GM12875 (cell line): ENCODE measurements at regions not wholly inside any gene's neighbourhood (a gene's known extent, or its start where the extent isn't known, plus 50 kb on each side); places are given as distances from the start of the nearest gene placed in this dataset.

ENCODE experiments used
- H3K4me3 ChIP-seq: one replicate; pipeline ENCODE4 v1.5.1; 2011; ENCODE audit warnings: low read depth, low read length, control low read depth
- TF ChIP-seq, protein P1 (sequence below): IDR thresholded peaks from 2 replicates; pipeline ENCODE4 v1.5.1; 2011; ENCODE audit warnings: low read depth, mild to moderate bottlenecking, control low read depth, inconsistent platforms, low read length, moderate library complexity, borderline replicate concordance; ENCODE audit not compliant: insufficient read depth

DNA sequence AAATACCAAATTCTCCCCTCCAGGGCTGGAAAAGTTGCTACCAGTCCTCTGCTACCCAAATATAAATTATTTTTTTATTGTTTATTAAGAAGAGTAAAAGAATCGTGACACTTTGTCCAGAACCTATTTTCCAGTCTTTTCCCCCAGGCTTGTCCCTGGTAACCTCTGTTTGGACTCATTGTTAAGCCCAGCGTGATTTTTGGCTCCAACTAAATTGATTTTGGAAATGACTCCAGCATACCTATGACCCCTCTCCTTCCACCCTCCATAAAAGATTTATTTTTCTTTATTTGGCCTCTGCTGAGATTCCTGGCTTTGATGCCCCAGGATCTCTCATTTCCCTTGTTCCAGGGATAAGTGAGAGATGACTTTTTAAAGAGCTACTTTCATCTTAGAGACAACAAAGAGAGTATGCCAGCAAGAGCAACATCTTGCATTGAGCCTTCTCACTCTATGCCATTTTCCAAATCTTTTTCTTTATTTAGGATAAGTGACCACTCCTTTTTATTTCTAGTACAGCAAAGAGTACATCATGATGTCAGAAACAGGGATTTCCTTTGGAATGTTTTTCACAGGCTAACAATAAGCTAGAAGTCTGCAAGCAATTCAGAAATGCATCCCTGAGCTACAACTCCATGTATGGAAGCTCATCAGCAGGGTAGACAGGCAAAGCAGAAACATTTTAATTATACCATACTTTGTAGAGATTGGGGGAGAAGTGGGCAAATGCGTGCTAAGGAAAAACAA lies 75.8 kb downstream of the DAD1 start:
- no peak overlapping the region for H3K4me3 ChIP-seq
- TF ChIP-seq, protein P1, sequence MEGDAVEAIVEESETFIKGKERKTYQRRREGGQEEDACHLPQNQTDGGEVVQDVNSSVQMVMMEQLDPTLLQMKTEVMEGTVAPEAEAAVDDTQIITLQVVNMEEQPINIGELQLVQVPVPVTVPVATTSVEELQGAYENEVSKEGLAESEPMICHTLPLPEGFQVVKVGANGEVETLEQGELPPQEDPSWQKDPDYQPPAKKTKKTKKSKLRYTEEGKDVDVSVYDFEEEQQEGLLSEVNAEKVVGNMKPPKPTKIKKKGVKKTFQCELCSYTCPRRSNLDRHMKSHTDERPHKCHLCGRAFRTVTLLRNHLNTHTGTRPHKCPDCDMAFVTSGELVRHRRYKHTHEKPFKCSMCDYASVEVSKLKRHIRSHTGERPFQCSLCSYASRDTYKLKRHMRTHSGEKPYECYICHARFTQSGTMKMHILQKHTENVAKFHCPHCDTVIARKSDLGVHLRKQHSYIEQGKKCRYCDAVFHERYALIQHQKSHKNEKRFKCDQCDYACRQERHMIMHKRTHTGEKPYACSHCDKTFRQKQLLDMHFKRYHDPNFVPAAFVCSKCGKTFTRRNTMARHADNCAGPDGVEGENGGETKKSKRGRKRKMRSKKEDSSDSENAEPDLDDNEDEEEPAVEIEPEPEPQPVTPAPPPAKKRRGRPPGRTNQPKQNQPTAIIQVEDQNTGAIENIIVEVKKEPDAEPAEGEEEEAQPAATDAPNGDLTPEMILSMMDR, result no peak

DNA sequence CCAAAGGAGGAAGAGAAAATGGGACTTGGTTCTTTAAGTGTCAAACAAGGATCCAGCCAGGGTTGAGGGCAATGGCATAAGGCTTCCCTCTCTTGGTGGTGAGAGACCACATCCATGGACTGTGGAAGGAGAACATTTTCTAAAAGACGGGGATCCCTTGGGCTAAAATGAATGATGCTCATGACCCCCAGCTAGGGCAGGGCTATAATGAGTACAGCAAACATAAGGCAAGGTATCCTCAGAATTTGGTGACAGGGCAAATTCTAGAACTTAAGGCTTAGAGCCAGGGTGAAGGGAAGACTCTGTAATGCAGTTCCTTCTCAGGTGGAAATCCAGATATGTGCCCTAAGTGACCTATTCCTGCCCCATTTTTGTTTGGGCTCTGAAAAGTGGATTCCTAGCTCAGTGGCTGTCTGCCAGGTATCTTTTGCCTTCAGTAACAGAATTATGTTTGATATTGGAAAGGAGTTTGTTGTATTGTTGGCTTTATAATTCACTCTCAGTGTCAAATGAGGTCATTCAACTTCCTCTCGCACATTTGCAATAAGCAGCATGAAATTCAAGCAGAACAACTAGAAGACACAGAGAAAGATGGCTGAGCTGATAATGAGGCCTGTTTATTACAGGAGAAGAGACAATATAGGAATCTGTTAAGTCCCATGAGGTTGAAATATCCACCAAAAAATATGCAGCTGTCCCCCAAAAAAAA lies 76.8 kb downstream of the DAD1 start:
- H3K4me3 ChIP-seq, result no peak overlapping the region
- TF ChIP-seq, protein P1, result no peak

DNA sequence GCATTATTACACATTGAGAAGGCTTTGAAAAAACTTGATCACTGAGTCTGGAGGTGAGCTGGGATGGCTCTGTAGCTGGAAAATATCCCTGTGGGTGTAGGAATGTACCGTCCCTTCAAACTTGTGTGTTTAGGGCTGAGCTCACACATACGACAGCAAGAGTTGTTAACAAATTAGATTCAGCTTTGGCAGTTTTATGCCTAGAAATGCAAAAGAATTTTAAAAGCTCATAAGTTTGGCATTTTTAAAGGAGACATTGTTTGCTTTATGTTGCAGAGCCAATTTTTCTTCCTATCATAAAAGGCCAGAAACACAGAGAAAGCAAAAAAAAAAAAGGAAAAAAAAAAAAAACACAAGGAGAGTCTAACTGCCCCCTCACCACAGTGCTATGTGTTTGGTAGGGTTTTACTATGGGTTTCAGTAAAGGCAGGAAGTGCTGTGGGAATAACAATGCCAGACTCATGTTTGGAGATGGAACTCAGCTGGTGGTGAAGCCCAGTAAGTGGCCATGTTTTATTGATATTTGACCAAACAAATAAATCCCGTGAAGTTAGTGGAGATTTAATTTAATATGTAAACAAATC lies 78.4 kb downstream of the DAD1 start:
- no peak overlapping the region for H3K4me3 ChIP-seq
- TF ChIP-seq, protein P1, result no peak

DNA sequence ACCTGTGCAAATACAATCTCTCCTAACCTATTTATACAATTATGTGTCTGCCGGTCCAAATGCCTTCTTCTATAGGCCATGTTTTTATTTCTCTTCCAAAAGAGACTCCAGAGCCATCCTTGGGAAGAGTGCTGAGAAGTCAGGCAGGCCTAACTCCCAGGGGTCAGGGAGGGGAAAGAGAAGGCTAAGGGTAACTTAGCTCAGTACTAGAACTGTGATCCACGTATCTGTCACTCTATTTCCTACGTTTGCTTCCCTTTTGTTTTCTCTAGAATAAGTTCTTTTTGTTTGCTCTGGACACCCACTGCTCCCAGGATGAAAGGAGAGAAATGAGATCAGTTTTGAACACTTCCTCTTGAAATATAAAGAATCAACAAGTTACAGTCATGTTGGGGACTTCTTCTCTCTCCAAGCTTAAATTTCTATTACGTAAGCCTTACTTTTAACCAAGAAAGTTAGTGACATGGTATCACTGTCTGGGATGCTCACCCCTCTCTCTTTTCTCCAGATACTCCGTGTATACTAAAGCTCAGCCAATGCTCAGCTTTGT lies 79.2 kb downstream of the DAD1 start:
- TF ChIP-seq, protein P1, result no peak
- no peak overlapping the region for H3K4me3 ChIP-seq

DNA sequence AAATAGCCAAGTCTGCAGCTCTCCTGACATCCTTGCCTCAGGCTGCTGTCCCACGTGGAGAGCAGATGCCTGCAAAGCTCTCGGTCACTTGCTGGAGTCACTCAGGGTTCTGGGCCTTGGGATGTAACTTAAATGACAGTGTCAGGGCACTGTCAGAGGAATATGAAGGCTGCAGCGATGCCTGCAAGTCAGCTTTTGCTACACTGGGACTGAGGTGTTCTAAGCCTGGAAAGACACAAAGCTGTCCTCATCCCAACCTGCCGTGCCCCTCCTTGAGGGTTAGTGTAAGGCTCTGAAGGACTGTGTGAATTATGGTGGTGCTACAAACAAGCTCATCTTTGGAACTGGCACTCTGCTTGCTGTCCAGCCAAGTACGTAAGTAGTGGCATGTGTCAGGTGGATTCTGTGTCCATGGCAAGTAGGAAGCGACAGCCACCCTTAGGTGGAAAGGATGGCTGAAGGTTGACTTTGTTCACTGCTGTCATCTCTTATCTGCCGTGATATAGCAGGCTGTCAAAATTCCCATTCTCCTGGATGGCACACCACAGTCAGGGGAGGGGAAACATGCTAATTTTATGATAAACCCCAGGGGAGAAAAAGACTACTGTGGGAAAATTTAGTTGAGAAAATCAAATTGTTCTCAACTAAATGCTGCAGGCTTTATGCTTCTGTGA lies 79.9 kb downstream of the DAD1 start:
- no peak overlapping the region for H3K4me3 ChIP-seq
- TF ChIP-seq, protein P1, result no peak

DNA sequence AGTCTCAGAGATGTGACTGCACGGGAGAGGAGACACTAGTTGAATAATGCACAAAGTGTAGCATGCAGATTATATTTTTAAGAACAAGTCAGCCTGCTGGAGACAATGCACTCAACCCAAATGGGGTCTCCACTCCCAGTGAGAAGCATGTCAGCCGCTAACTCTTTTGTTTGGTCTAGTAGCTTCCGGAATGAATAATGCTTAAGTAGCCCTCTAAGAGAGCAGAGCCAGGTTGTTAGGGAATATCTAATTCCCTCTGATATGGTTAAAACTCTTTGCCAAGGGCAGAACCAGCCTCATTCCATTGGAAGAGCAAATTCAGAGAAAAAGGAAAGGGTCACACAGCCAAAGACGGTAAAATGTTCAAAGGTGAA lies 80.4 kb downstream of the DAD1 start:
- no peak overlapping the region for H3K4me3 ChIP-seq
- TF ChIP-seq, protein P1, result no peak

DNA sequence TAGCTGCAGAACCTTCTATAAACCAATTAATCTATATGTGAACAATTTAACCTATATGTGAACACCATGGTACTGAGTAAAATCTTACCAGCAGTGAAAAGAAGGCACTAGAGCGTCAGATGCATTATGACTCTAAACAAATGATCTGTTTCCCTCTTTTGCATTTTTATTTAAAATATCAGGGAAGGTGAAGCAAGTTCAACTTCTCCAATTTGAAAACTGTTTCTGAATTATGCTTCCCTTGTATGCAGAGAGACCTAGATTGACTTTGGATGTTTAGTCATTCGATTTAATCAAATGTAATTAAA lies 80.9 kb downstream of the DAD1 start:
- no peak overlapping the region for H3K4me3 ChIP-seq
- TF ChIP-seq, protein P1, result no peak
